ENCODE measurements at regions not wholly inside any gene's neighbourhood (a gene's known extent, or its start where the extent isn't known, plus 50 kb on each side); places are given as distances from the start of the nearest gene placed in this dataset.

GRCh38 chr13:74921326-74921725 lies 560.6 kb downstream of the TBC1D4 start:
- no peak overlapping the region for H3K9ac ChIP-seq (ENCODE audit: low read length)
- H3K79me2 ChIP-seq (ENCODE audit: insufficient read depth, low read length), result no peaks in the 10 kb centered on the region
- no peak overlapping the region for H3K27ac ChIP-seq (ENCODE audit: low read depth, low read length)
- no peak overlapping the region for H3K4me2 ChIP-seq (ENCODE audit: low read depth, low read length, poor library complexity, severe bottlenecking)
- no peaks in the 10 kb centered on the region for H4K20me1 ChIP-seq (ENCODE audit: low read depth, low read length)
- H3K4me3 ChIP-seq (ENCODE audit: insufficient read depth, low read length, poor library complexity, severe bottlenecking), result no peak overlapping the region
- no peak for TF ChIP-seq EZH2phosphoT487 (conservative IDR thresholded peaks at IDR 0.05; ENCODE audit: low read length)
- no peak for TF ChIP-seq CTCF (IDR thresholded peaks at IDR 0.05; ENCODE audit: insufficient read depth, low read length, poor library complexity, severe bottlenecking)
- no peaks in the 10 kb centered on the region for H3K27me3 ChIP-seq (ENCODE audit: low read length)
- no peaks in the 10 kb centered on the region for H3K9me2 ChIP-seq (replicated peaks; ENCODE audit: insufficient read depth, low read length)
- H3F3A ChIP-seq (ENCODE audit: insufficient read depth), result no peaks in the 10 kb centered on the region
- H3K36me3 ChIP-seq (ENCODE audit: low read length), result no peaks in the 10 kb centered on the region
- H2AFZ ChIP-seq (ENCODE audit: low read depth, low read length, severe bottlenecking), result no peak overlapping the region
- H3K9me3 ChIP-seq (ENCODE audit: insufficient read depth, low read length), result no peaks in the 10 kb centered on the region

- H2AFZ ChIP-seq (ENCODE audit: low read depth, low read length, severe bottlenecking), result no peak overlapping the region
- no peaks in the 10 kb centered on the region for H3K27me3 ChIP-seq (ENCODE audit: low read length)
- no peaks in the 10 kb centered on the region for H3K9me3 ChIP-seq (ENCODE audit: insufficient read depth, low read length)
- no peaks in the 10 kb centered on the region for H3K36me3 ChIP-seq (ENCODE audit: low read length)
- no peaks in the 10 kb centered on the region for H4K20me1 ChIP-seq (ENCODE audit: low read depth, low read length)
- H3K4me3 ChIP-seq (ENCODE audit: insufficient read depth, low read length, poor library complexity, severe bottlenecking), result no peak overlapping the region
- no peaks in the 10 kb centered on the region for H3K9me2 ChIP-seq (replicated peaks; ENCODE audit: insufficient read depth, low read length)
- H3F3A ChIP-seq (ENCODE audit: insufficient read depth), result no peaks in the 10 kb centered on the region
- no peaks in the 10 kb centered on the region for H3K79me2 ChIP-seq (ENCODE audit: insufficient read depth, low read length)
- H3K4me2 ChIP-seq (ENCODE audit: low read depth, low read length, poor library complexity, severe bottlenecking), result no peak overlapping the region
- H3K9ac ChIP-seq (ENCODE audit: low read length), result no peak overlapping the region
- TF ChIP-seq EZH2phosphoT487 (conservative IDR thresholded peaks at IDR 0.05; ENCODE audit: low read length), result no peak
- no peak for TF ChIP-seq CTCF (IDR thresholded peaks at IDR 0.05; ENCODE audit: insufficient read depth, low read length, poor library complexity, severe bottlenecking)
- no peak overlapping the region for H3K27ac ChIP-seq (ENCODE audit: low read depth, low read length)
Observed at GRCh38 chr13:74920920-74921319, 561.0 kb downstream of the TBC1D4 start.

GRCh38 chr13:74920361-74920760 lies 561.6 kb downstream of the TBC1D4 start:
- no peak overlapping the region for H3K4me2 ChIP-seq (ENCODE audit: low read depth, low read length, poor library complexity, severe bottlenecking)
- H3K27me3 ChIP-seq (ENCODE audit: low read length), result no peaks in the 10 kb centered on the region
- H3K9me2 ChIP-seq (replicated peaks; ENCODE audit: insufficient read depth, low read length), result no peaks in the 10 kb centered on the region
- TF ChIP-seq CTCF (IDR thresholded peaks at IDR 0.05; ENCODE audit: insufficient read depth, low read length, poor library complexity, severe bottlenecking) (no peak), EZH2phosphoT487 (conservative IDR thresholded peaks at IDR 0.05; ENCODE audit: low read length) (no peak)
- no peaks in the 10 kb centered on the region for H3K9me3 ChIP-seq (ENCODE audit: insufficient read depth, low read length)
- H3K4me3 ChIP-seq (ENCODE audit: insufficient read depth, low read length, poor library complexity, severe bottlenecking), result no peak overlapping the region
- H3K79me2 ChIP-seq (ENCODE audit: insufficient read depth, low read length), result no peaks in the 10 kb centered on the region
- no peak overlapping the region for H3K9ac ChIP-seq (ENCODE audit: low read length)
- H2AFZ ChIP-seq (ENCODE audit: low read depth, low read length, severe bottlenecking), result no peak overlapping the region
- no peak overlapping the region for H3K27ac ChIP-seq (ENCODE audit: low read depth, low read length)
- H3F3A ChIP-seq (ENCODE audit: insufficient read depth), result no peaks in the 10 kb centered on the region
- no peaks in the 10 kb centered on the region for H3K36me3 ChIP-seq (ENCODE audit: low read length)
- no peaks in the 10 kb centered on the region for H4K20me1 ChIP-seq (ENCODE audit: low read depth, low read length)

Data from SU-DHL-6 (cell line).